ENCODE measurements at regions not wholly inside any gene's neighbourhood (a gene's known extent, or its start where the extent isn't known, plus 50 kb on each side); places are given as distances from the start of the nearest gene placed in this dataset.

DNA sequence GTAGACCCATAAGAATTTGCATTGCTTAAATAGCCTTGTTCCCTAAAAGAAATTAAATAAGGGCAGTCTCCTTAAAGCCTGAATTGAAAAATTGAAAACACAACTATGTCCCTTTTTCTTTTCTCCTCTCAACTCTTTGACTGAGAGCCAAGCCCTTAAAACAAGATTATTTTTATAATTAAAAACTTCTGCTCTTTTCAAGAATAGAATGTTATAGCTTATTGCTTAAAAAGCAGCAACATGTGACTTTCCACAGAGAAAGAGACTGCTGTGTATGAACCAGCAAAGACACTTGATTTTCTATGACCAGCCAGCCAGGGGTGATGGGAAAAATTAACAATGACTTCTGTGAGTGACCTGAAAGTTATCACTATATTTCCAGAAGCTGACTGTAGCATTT lies 295.2 kb upstream of the CELF2 start:
- TF ChIP-seq EZH2 (IDR thresholded peaks at IDR 0.05; ENCODE audit: borderline replicate concordance, low read depth, low read length, severe bottlenecking) = no peak
- TF ChIP-seq, protein P1, sequence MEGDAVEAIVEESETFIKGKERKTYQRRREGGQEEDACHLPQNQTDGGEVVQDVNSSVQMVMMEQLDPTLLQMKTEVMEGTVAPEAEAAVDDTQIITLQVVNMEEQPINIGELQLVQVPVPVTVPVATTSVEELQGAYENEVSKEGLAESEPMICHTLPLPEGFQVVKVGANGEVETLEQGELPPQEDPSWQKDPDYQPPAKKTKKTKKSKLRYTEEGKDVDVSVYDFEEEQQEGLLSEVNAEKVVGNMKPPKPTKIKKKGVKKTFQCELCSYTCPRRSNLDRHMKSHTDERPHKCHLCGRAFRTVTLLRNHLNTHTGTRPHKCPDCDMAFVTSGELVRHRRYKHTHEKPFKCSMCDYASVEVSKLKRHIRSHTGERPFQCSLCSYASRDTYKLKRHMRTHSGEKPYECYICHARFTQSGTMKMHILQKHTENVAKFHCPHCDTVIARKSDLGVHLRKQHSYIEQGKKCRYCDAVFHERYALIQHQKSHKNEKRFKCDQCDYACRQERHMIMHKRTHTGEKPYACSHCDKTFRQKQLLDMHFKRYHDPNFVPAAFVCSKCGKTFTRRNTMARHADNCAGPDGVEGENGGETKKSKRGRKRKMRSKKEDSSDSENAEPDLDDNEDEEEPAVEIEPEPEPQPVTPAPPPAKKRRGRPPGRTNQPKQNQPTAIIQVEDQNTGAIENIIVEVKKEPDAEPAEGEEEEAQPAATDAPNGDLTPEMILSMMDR (IDR thresholded peaks at IDR 0.05; ENCODE audit: extremely low read depth in 1 of 2, insufficient read depth in 1 of 2, low read depth in 1 of 2, low read length in 2 of 2) = no peak
- no peak for TF ChIP-seq POLR2A (IDR thresholded peaks at IDR 0.05; ENCODE audit: low read depth, low read length)

Data from endothelial cell of umbilical vein (primary cell).